Loucy (cell line): ENCODE measurements at regions not wholly inside any gene's neighbourhood (a gene's known extent, or its start where the extent isn't known, plus 50 kb on each side); places are given as distances from the start of the nearest gene placed in this dataset.

Experiments
- H2AFZ ChIP-seq: fragments of 200-600 bp; sonication (generic); 2 replicates; pipeline ENCODE4 v1.6.0; 2016; ENCODE audit warnings: antibody characterized with exemption, mild to moderate bottlenecking, low read length, moderate library complexity
- H3F3A ChIP-seq: fragments of 200-600 bp; 2 replicates; pipeline ENCODE4 v1.6.0; 2016; ENCODE audit warnings: antibody characterized with exemption, low read depth, mild to moderate bottlenecking
- H3K27me3 ChIP-seq: fragments of 200-600 bp; sonication (generic); 2 replicates; pipeline ENCODE4 v1.6.1; 2014; ENCODE audit warnings: low read length, mild to moderate bottlenecking; ENCODE audit not compliant: insufficient read depth, poor library complexity, severe bottlenecking
- H3K36me3 ChIP-seq: fragments of 200-600 bp; sonication (generic); 2 replicates; pipeline ENCODE4 v1.6.1; 2016; ENCODE audit warnings: low read length; ENCODE audit not compliant: insufficient read depth
- H3K4me1 ChIP-seq: fragments of 200-600 bp; sonication (generic); 2 replicates; pipeline ENCODE4 v1.5.1; 2014; ENCODE audit warnings: low read length, mild to moderate bottlenecking; ENCODE audit not compliant: insufficient read depth, poor library complexity, severe bottlenecking
- H3K4me2 ChIP-seq: fragments of 200-600 bp; sonication (generic); 2 replicates; pipeline ENCODE4 v1.6.0; 2014; ENCODE audit warnings: antibody characterized with exemption, low read length, low read depth, mild to moderate bottlenecking; ENCODE audit not compliant: poor library complexity, severe bottlenecking
- H3K4me3 ChIP-seq: fragments of 200-600 bp; sonication (generic); 2 replicates; pipeline ENCODE4 v1.5.1; 2014; ENCODE audit warnings: low read length, mild to moderate bottlenecking, mixed read lengths; ENCODE audit not compliant: poor library complexity, severe bottlenecking
- H3K79me2 ChIP-seq: fragments of 200-600 bp; sonication (generic); 2 replicates; pipeline ENCODE4 v1.6.1; 2014; ENCODE audit warnings: low read length; ENCODE audit not compliant: insufficient read depth
- H3K9ac ChIP-seq: fragments of 200-600 bp; sonication (generic); 2 replicates; pipeline ENCODE4 v1.6.0; 2014; ENCODE audit warnings: mild to moderate bottlenecking, low read depth, low read length, moderate library complexity; ENCODE audit not compliant: poor library complexity, severe bottlenecking
- H3K9me2 ChIP-seq: fragments of 200-600 bp; sonication (generic); replicated peaks from 2 replicates; pipeline ENCODE4 v1.6.1; 2016; ENCODE audit warnings: low read depth, low read length, mixed read lengths
- H3K9me3 ChIP-seq: fragments of 200-600 bp; sonication (generic); 2 replicates; pipeline ENCODE4 v1.6.1; 2014; ENCODE audit warnings: mild to moderate bottlenecking, antibody characterized with exemption, low read length, low read depth; ENCODE audit not compliant: insufficient read depth
- H4K20me1 ChIP-seq: fragments of 200-600 bp; sonication (generic); 2 replicates; pipeline ENCODE4 v1.6.0; 2014; ENCODE audit warnings: antibody characterized with exemption, low read length, mild to moderate bottlenecking; ENCODE audit not compliant: insufficient read depth, poor library complexity, severe bottlenecking
- EZH2phosphoT487 ChIP-seq: fragments of 200-600 bp; IDR thresholded peaks from 2 replicates; pipeline ENCODE4 v1.6.1; 2018; ENCODE audit warnings: antibody characterized with exemption, mild to moderate bottlenecking, moderate library complexity, borderline replicate concordance
- TF ChIP-seq, protein P1 (sequence below): fragments of 200-600 bp; sonication (generic); conservative IDR thresholded peaks from 2 replicates; pipeline ENCODE4 v1.5.1; 2014; ENCODE audit warnings: mild to moderate bottlenecking, antibody characterized with exemption, low read length

DNA sequence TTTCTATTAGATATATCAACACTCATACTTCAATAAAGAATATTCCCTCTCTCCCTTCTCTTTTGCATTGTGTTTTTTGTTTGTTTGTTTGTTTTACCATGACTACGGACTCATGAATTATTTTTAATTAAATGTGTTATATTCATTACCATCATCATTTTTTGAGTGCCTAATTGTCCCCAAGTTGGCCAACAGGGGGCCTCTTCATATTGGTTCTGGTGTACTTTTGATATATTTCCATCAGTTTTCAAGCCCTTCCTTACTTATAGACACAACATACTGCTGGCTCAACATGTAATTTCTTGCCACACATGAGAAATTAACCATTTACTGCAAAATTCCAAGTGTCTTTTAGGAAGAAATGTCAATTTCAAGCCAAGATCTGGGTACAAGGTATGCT, 54.5 kb upstream of the GPC6 start:
- TF ChIP-seq, protein P1, sequence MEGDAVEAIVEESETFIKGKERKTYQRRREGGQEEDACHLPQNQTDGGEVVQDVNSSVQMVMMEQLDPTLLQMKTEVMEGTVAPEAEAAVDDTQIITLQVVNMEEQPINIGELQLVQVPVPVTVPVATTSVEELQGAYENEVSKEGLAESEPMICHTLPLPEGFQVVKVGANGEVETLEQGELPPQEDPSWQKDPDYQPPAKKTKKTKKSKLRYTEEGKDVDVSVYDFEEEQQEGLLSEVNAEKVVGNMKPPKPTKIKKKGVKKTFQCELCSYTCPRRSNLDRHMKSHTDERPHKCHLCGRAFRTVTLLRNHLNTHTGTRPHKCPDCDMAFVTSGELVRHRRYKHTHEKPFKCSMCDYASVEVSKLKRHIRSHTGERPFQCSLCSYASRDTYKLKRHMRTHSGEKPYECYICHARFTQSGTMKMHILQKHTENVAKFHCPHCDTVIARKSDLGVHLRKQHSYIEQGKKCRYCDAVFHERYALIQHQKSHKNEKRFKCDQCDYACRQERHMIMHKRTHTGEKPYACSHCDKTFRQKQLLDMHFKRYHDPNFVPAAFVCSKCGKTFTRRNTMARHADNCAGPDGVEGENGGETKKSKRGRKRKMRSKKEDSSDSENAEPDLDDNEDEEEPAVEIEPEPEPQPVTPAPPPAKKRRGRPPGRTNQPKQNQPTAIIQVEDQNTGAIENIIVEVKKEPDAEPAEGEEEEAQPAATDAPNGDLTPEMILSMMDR: peak; percentile 56
- no peak for TF ChIP-seq EZH2phosphoT487
- no peak overlapping the region for H3K9ac ChIP-seq
- H3K9me2 ChIP-seq: no peaks in the 10 kb centered on the region
- no peak overlapping the region for H3K4me2 ChIP-seq
- H3K4me1 ChIP-seq: no peaks in the 10 kb centered on the region
- no peaks in the 10 kb centered on the region for H3F3A ChIP-seq
- no peaks in the 10 kb centered on the region for H4K20me1 ChIP-seq
- H2AFZ ChIP-seq: no peak overlapping the region
- no peak overlapping the region for H3K4me3 ChIP-seq
- H3K9me3 ChIP-seq: no peaks in the 10 kb centered on the region
- no peaks in the 10 kb centered on the region for H3K27me3 ChIP-seq
- H3K79me2 ChIP-seq: no peaks in the 10 kb centered on the region
- no peaks in the 10 kb centered on the region for H3K36me3 ChIP-seq

DNA sequence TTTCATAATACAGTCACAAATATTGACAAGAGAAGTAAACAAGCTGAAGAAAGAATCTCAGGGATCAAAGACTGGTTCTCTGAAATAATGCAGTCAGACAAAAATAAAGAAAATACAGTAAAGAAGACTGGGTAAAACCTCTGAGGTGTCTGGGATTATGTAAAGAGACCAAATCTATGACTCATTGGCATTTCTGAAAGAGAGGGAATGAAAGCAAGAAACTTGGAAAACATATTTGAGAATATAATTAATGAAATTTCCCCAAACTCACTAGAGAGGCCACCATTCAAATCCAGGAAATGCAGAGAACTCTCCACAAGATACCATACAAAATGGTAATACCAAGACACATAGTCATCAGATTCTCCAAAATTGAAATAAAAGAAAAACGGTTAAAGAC, 53.0 kb upstream of the GPC6 start:
- H3K4me1 ChIP-seq: no peaks in the 10 kb centered on the region
- H3F3A ChIP-seq: no peaks in the 10 kb centered on the region
- no peak overlapping the region for H2AFZ ChIP-seq
- H3K9ac ChIP-seq: no peak overlapping the region
- no peaks in the 10 kb centered on the region for H3K36me3 ChIP-seq
- H3K4me2 ChIP-seq: no peak overlapping the region
- no peak overlapping the region for H3K4me3 ChIP-seq
- H4K20me1 ChIP-seq: no peaks in the 10 kb centered on the region
- no peaks in the 10 kb centered on the region for H3K9me2 ChIP-seq
- H3K79me2 ChIP-seq: no peaks in the 10 kb centered on the region
- TF ChIP-seq EZH2phosphoT487: no peak
- TF ChIP-seq, protein P1: no peak
- no peaks in the 10 kb centered on the region for H3K9me3 ChIP-seq
- no peaks in the 10 kb centered on the region for H3K27me3 ChIP-seq

GRCh38 chr13:93174260-93174659, 52.3 kb upstream of the GPC6 start:
- H3K27me3 ChIP-seq: no peaks in the 10 kb centered on the region
- H3K36me3 ChIP-seq: no peaks in the 10 kb centered on the region
- no peak overlapping the region for H3K9ac ChIP-seq
- no peak overlapping the region for H3K4me2 ChIP-seq
- no peak for TF ChIP-seq EZH2phosphoT487
- TF ChIP-seq, protein P1: no peak
- H3K4me1 ChIP-seq: no peaks in the 10 kb centered on the region
- no peaks in the 10 kb centered on the region for H3F3A ChIP-seq
- H3K4me3 ChIP-seq: no peak overlapping the region
- no peaks in the 10 kb centered on the region for H3K9me2 ChIP-seq
- no peaks in the 10 kb centered on the region for H4K20me1 ChIP-seq
- no peaks in the 10 kb centered on the region for H3K9me3 ChIP-seq
- H3K79me2 ChIP-seq: no peaks in the 10 kb centered on the region
- no peak overlapping the region for H2AFZ ChIP-seq
